ENCODE measurements at regions not wholly inside any gene's neighbourhood (a gene's known extent, or its start where the extent isn't known, plus 50 kb on each side); places are given as distances from the start of the nearest gene placed in this dataset.
"Not testable (repeated sequence)": the region's sequence is repeated elsewhere in the genome, so short reads cannot be mapped to it uniquely, and the experiment has no call there.

GRCh38 chr2:129559101-129559500 lies 420.4 kb upstream of the RAB6C start:
- ChIA-PET CTCF (no interaction called here), POLR2A (ENCODE audit: unreplicated experiment) (no interaction called here)
- Histone ChIP-seq H2AFZ (no peak overlapping the region), H3K4me2 (no peak overlapping the region), H3K79me2 (ENCODE audit: low read depth) (no peaks in the 10 kb centered on the region), H3K27ac (no peak overlapping the region), H3K9me3 (ENCODE audit: insufficient read depth, low read depth) (no peaks in the 10 kb centered on the region), H3F3A (ENCODE audit: insufficient read depth, low read depth) (no peaks in the 10 kb centered on the region), H3K4me3 (no peak overlapping the region), H4K20me1 (ENCODE audit: insufficient read depth) (no peaks in the 10 kb centered on the region), H3K9me2 (ENCODE audit: insufficient read depth) (no peaks in the 10 kb centered on the region), H3K36me3 (ENCODE audit: low read depth) (no peaks in the 10 kb centered on the region), H3K4me1 (replicated peaks; ENCODE audit: insufficient read depth) (no peaks in the 10 kb centered on the region), H3K27me3 (ENCODE audit: insufficient read depth, low read depth) (peaks cover 6% of the 10 kb centered on the region; the same call in 1 of the 2 replicates)
- no TSS peak for BruUV-seq (replicated peaks)
- intact Hi-C loops (cut with micrococcal nuclease; ENCODE audit: unreplicated experiment), result no loop called here
- TF ChIP-seq CTCF (conservative IDR thresholded peaks at IDR 0.05), result no peak
- TF ChIP-seq EZH2 (IDR thresholded peaks at IDR 0.05; ENCODE audit: low read depth), result no peak
- DNase-seq, result no peak

- intact Hi-C loops (cut with micrococcal nuclease; ENCODE audit: unreplicated experiment), result no loop called here
- BruUV-seq (replicated peaks), result no TSS peak
- DNase-seq, result no peak
- no peaks in the 10 kb centered on the region for H3F3A ChIP-seq (ENCODE audit: insufficient read depth, low read depth)
- H3K4me1 ChIP-seq (replicated peaks; ENCODE audit: insufficient read depth), result no peaks in the 10 kb centered on the region
- H3K27me3 ChIP-seq (ENCODE audit: insufficient read depth, low read depth), result no peaks in the 10 kb centered on the region
- POLR2A ChIA-PET (ENCODE audit: unreplicated experiment), result no interaction called here
- H3K9me3 ChIP-seq (ENCODE audit: insufficient read depth, low read depth), result no peaks in the 10 kb centered on the region
- H2AFZ ChIP-seq, result no peak overlapping the region
- H4K20me1 ChIP-seq (ENCODE audit: insufficient read depth), result no peaks in the 10 kb centered on the region
- no peak overlapping the region for H3K27ac ChIP-seq
- TF ChIP-seq EZH2 (IDR thresholded peaks at IDR 0.05; ENCODE audit: low read depth) (no peak), CTCF (conservative IDR thresholded peaks at IDR 0.05) (no peak)
- H3K9me2 ChIP-seq (ENCODE audit: insufficient read depth), result no peaks in the 10 kb centered on the region
- no peaks in the 10 kb centered on the region for H3K79me2 ChIP-seq (ENCODE audit: low read depth)
- no peak overlapping the region for H3K4me3 ChIP-seq
- CTCF ChIA-PET, result no interaction called here
- H3K4me2 ChIP-seq, result no peak overlapping the region
- no peaks in the 10 kb centered on the region for H3K36me3 ChIP-seq (ENCODE audit: low read depth)
Observed at GRCh38 chr2:129565551-129566109, 413.8 kb upstream of the RAB6C start.

- DNase-seq; H3K9me2 ChIP-seq (ENCODE audit: insufficient read depth); H3K27me3 ChIP-seq (ENCODE audit: insufficient read depth, low read depth); H2AFZ ChIP-seq; CTCF ChIA-PET; H3K4me2 ChIP-seq; H3K4me3 ChIP-seq; H4K20me1 ChIP-seq (ENCODE audit: insufficient read depth); intact Hi-C loops (cut with micrococcal nuclease; ENCODE audit: unreplicated experiment); H3F3A ChIP-seq (ENCODE audit: insufficient read depth, low read depth); H3K4me1 ChIP-seq (replicated peaks; ENCODE audit: insufficient read depth); H3K36me3 ChIP-seq (ENCODE audit: low read depth); H3K79me2 ChIP-seq (ENCODE audit: low read depth); POLR2A ChIA-PET (ENCODE audit: unreplicated experiment); BruUV-seq (replicated peaks); H3K9me3 ChIP-seq (ENCODE audit: insufficient read depth, low read depth); H3K27ac ChIP-seq: not testable (repeated sequence)
Observed at GRCh38 chr2:129570812-129571211, 408.7 kb upstream of the RAB6C start.

GRCh38 chr2:129575431-129575830 lies 404.0 kb upstream of the RAB6C start:
- Histone ChIP-seq H3K9me2 (ENCODE audit: insufficient read depth) (no peaks in the 10 kb centered on the region), H3K4me2 (no peak overlapping the region), H3K27ac (no peak overlapping the region), H2AFZ (no peak overlapping the region), H3K9me3 (ENCODE audit: insufficient read depth, low read depth) (no peaks in the 10 kb centered on the region), H4K20me1 (ENCODE audit: insufficient read depth) (no peaks in the 10 kb centered on the region), H3K36me3 (ENCODE audit: low read depth) (no peaks in the 10 kb centered on the region), H3K4me3 (no peak overlapping the region), H3K79me2 (ENCODE audit: low read depth) (no peaks in the 10 kb centered on the region), H3K4me1 (replicated peaks; ENCODE audit: insufficient read depth) (no peaks in the 10 kb centered on the region), H3K27me3 (ENCODE audit: insufficient read depth, low read depth) (no peaks in the 10 kb centered on the region), H3F3A (ENCODE audit: insufficient read depth, low read depth) (no peaks in the 10 kb centered on the region)
- TF ChIP-seq EZH2 (IDR thresholded peaks at IDR 0.05; ENCODE audit: low read depth) (no peak), CTCF (conservative IDR thresholded peaks at IDR 0.05) (no peak)
- DNase-seq, result no peak
- ChIA-PET POLR2A (ENCODE audit: unreplicated experiment) (no interaction called here), CTCF (no interaction called here)
- intact Hi-C loops (cut with micrococcal nuclease; ENCODE audit: unreplicated experiment), result no loop called here
- no TSS peak for BruUV-seq (replicated peaks)
